ENCODE measurements at regions not wholly inside any gene's neighbourhood (a gene's known extent, or its start where the extent isn't known, plus 50 kb on each side); places are given as distances from the start of the nearest gene placed in this dataset.

DNA sequence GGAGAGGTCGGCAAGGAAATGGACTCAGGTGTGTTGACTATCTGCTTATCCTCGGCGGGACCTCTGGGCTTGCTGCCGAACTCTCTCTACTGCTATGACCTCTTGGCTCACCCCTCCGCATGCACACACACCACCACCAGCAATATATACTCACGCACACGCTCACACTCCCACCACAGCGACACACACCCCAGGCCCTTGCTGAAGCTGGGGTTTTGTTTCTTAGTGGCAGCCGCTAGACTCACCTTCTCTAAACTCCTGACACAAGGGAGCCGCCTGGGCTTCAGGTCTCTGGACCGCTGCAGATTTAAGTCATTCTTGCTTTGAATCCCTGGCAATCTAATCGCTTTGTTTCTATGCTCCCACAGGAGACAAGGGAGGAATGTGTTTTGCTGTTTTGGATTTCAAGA lies 59.4 kb upstream of the BACH2 start:
- H3K27ac ChIP-seq: no peak overlapping the region
- TF ChIP-seq, protein P1, sequence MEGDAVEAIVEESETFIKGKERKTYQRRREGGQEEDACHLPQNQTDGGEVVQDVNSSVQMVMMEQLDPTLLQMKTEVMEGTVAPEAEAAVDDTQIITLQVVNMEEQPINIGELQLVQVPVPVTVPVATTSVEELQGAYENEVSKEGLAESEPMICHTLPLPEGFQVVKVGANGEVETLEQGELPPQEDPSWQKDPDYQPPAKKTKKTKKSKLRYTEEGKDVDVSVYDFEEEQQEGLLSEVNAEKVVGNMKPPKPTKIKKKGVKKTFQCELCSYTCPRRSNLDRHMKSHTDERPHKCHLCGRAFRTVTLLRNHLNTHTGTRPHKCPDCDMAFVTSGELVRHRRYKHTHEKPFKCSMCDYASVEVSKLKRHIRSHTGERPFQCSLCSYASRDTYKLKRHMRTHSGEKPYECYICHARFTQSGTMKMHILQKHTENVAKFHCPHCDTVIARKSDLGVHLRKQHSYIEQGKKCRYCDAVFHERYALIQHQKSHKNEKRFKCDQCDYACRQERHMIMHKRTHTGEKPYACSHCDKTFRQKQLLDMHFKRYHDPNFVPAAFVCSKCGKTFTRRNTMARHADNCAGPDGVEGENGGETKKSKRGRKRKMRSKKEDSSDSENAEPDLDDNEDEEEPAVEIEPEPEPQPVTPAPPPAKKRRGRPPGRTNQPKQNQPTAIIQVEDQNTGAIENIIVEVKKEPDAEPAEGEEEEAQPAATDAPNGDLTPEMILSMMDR (conservative IDR thresholded peaks at IDR 0.05): no peak

DNA sequence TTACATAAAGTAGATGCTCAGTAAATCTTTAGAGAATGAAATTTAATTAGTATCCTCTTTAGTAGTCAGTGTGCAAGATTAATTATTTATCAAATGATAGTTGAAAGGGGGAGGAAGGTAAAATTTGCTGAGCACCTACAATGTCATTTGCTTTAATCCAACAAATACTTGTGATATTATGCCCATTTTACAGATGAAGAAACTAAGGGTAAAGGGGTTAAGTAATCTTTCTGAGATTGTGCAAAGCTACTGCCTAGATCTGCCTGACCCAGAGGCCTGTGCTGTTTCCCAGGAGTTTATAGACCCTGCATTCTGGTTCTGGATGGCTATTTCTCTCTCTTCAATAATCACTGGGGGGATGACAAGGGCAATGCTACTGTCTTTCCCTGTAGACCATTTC lies 58.3 kb upstream of the BACH2 start:
- TF ChIP-seq, protein P1 (conservative IDR thresholded peaks at IDR 0.05): no peak
- H3K27ac ChIP-seq: no peak overlapping the region

DNA sequence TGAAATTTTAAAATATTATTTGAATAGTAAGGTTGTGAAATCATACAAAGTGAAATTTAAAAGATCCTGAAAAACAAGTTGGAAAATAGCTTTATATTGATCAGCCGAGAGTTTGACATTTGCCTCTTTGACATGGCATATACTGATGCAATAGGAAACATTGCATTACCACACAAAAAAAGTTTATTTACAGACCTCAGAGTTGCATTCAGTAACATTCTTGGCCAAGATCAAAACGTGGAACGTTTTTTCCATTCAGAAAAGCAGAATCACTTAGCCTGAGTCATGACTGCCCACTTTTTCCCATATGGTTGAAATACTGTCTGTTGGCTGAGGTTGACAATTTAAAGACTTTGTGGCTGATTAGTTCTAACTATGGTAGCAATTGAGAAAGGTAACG lies 55.1 kb upstream of the BACH2 start:
- TF ChIP-seq, protein P1 (conservative IDR thresholded peaks at IDR 0.05): no peak
- H3K27ac ChIP-seq: no peak overlapping the region

DNA sequence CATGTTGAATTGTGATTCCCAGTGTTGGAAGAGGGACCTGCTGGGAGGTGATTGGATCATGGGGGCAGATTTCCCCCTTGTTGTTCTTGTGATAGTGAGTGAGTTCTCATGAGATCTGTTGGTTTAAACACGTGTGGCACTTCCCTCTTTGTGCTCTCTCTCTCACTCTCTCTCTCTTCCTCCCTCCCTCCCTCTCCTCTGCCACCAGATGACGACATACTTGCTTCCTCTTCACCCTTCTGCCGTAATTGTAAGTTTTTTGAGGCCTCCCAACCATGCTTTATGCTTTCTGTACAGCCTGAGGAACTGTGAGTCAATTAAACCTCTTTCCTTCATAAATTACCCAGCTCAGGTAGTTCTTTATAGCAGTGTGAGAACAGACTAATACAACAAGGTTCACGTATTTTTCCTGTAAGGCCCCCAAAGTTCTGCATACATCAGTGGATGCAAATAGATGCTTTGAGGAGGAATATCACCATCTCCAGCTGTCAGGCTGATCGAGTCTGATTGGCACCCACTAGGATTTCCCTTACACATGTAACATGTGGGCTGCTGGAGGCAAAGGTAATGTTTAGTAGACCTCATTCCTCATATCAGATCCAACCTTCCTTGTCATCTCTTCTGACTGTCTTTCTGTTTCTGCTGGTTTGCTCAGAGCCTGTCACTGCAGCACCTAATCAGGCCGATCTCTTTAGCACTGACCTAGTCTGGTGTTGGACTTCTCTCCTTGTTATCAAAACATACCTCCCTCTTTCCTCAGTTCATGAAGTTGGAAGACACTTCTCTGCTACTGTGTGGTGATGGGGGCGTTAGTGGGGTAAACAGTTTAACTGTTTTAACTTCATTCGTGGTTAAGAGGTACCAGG lies 54.3 kb upstream of the BACH2 start:
- TF ChIP-seq, protein P1 (conservative IDR thresholded peaks at IDR 0.05): no peak
- no peak overlapping the region for H3K27ac ChIP-seq

DNA sequence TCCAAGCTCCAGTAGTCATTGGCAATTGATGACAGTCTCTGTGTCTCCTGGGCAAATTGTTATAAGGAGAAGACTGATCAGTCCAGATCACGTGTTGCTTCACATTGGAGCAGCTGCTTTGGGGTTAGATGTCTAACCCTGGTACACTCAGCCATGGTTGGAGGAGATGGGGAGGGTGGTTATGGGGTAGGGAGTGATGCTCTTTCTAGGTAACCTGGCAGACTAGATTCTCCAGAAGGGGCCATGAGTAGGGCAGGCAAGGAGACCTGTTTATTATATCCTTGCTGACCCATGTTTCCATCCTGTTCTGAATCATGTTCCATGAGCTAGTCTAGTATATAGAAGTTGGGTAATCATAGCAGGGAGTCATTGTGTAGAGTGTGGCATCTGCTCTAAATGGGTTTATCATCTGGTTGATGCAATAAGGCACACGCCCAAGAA lies 50.8 kb upstream of the BACH2 start:
- TF ChIP-seq, protein P1 (conservative IDR thresholded peaks at IDR 0.05): no peak
- H3K27ac ChIP-seq: no peak overlapping the region

DNA sequence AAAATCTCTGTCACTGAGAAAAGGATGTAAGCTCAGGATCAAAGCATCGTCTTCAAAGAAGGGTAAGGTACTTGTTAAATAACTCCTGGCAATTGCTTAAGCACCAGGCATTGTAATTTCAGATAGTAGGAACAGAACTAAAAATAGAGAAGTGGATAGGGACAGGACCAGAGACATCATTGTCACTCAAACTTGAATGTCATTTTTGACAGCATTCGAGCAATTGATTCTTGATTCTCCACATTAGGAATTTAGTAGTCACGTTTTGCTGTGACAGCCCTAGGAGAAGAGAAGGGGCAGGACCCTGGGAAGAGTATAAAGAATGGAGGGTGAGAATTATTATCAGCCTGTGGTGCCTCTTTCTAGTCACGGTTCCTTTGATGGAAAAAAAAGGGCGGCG lies 50.1 kb upstream of the BACH2 start:
- TF ChIP-seq, protein P1 (conservative IDR thresholded peaks at IDR 0.05): no peak
- H3K27ac ChIP-seq: no peak overlapping the region

Measured in VCaP (cell line).